Upper lobe of right lung (tissue), 1 donor: ENCODE measurements at regions not wholly inside any gene's neighbourhood (a gene's known extent, or its start where the extent isn't known, plus 50 kb on each side); places are given as distances from the start of the nearest gene placed in this dataset.

ENCODE experiments used
- ATAC-seq: fragments of 200-7000 bp; cut with Tn5 transposase; one replicate; pipeline ENCODE4 v1.9.1; 2020; ENCODE audit warnings: mild to moderate bottlenecking, moderate library complexity
- DNase-seq: peaks from one replicate; pipeline ENCODE4 v3.0.0-alpha.2; 2020
- H3K27ac ChIP-seq: fragments of 200-600 bp; one replicate; pipeline ENCODE4 v1.8.0; 2022
- H3K27me3 ChIP-seq: fragments of 200-600 bp; one replicate; pipeline ENCODE4 v1.8.0; 2022; ENCODE audit warnings: mild to moderate bottlenecking
- H3K36me3 ChIP-seq: fragments of 200-600 bp; one replicate; pipeline ENCODE4 v1.8.0; 2022
- H3K4me1 ChIP-seq: fragments of 200-600 bp; one replicate; pipeline ENCODE4 v1.8.0; 2022
- H3K4me3 ChIP-seq: fragments of 200-600 bp; one replicate; pipeline ENCODE4 v1.8.0; 2022; ENCODE audit warnings: mild to moderate bottlenecking
- H3K9me3 ChIP-seq: fragments of 200-600 bp; one replicate; pipeline ENCODE4 v1.8.0; 2022
- CTCF ChIP-seq: fragments of 200-600 bp; IDR thresholded peaks from one replicate; pipeline ENCODE4 v1.8.0; 2022; ENCODE audit warnings: antibody characterized with exemption
- intact Hi-C: fragments of 100-400 bp; cut with DNase I; formaldehyde crosslinking; loops from one replicate; pipeline ENCODE4 v1.11.0; 2022
- donor health status: DM: no; HTN: yes; CAD: no; lungs with severe emphysema.

GRCh38 chr5:5046680-5047502, 93.2 kb upstream of the ADAMTS16 start:
- DNase-seq (no peak), ATAC-seq (no peak)
- no peak overlapping the region for H3K27ac ChIP-seq
- H3K9me3 ChIP-seq = no peaks in the 10 kb centered on the region
- H3K4me1 ChIP-seq = no peaks in the 10 kb centered on the region
- no peak for TF ChIP-seq CTCF
- no peaks in the 10 kb centered on the region for H3K36me3 ChIP-seq
- H3K27me3 ChIP-seq = no peaks in the 10 kb centered on the region
- H3K4me3 ChIP-seq = no peak overlapping the region
- intact Hi-C loops = no loop called here

GRCh38 chr5:5050801-5051200, 89.3 kb upstream of the ADAMTS16 start:
- no peak overlapping the region for H3K4me3 ChIP-seq
- no peak for DNase-seq
- no peak overlapping the region for H3K27ac ChIP-seq
- no peaks in the 10 kb centered on the region for H3K9me3 ChIP-seq
- TF ChIP-seq CTCF = no peak
- intact Hi-C loops = no loop called here
- no peaks in the 10 kb centered on the region for H3K27me3 ChIP-seq
- ATAC-seq = no peak
- no peaks in the 10 kb centered on the region for H3K4me1 ChIP-seq
- H3K36me3 ChIP-seq = no peaks in the 10 kb centered on the region

GRCh38 chr5:5055712-5056111, 84.4 kb upstream of the ADAMTS16 start:
- Histone ChIP-seq H3K4me1 (no peaks in the 10 kb centered on the region), H3K27me3 (no peaks in the 10 kb centered on the region), H3K27ac (no peak overlapping the region), H3K36me3 (no peaks in the 10 kb centered on the region), H3K9me3 (no peaks in the 10 kb centered on the region), H3K4me3 (no peak overlapping the region)
- intact Hi-C loops = no loop called here
- DNase-seq = no peak
- no peak for TF ChIP-seq CTCF
- ATAC-seq = no peak

GRCh38 chr5:5061836-5062235, 78.3 kb upstream of the ADAMTS16 start:
- Histone ChIP-seq H3K4me1 (no peaks in the 10 kb centered on the region), H3K27ac (no peak overlapping the region), H3K4me3 (no peak overlapping the region), H3K9me3 (no peaks in the 10 kb centered on the region), H3K36me3 (no peaks in the 10 kb centered on the region), H3K27me3 (no peaks in the 10 kb centered on the region)
- DNase-seq (no peak), ATAC-seq (no peak)
- intact Hi-C loops = no loop called here
- TF ChIP-seq CTCF = no peak

GRCh38 chr5:5062525-5063302, 77.4 kb upstream of the ADAMTS16 start:
- DNase-seq = no peak
- no peak for ATAC-seq
- H3K9me3 ChIP-seq = no peaks in the 10 kb centered on the region
- H3K4me3 ChIP-seq = no peak overlapping the region
- intact Hi-C loops = no loop called here
- no peak overlapping the region for H3K27ac ChIP-seq
- H3K27me3 ChIP-seq = no peaks in the 10 kb centered on the region
- no peaks in the 10 kb centered on the region for H3K4me1 ChIP-seq
- no peaks in the 10 kb centered on the region for H3K36me3 ChIP-seq
- no peak for TF ChIP-seq CTCF
